HG03108 (cell line): ENCODE measurements at regions not wholly inside any gene's neighbourhood (a gene's known extent, or its start where the extent isn't known, plus 50 kb on each side); places are given as distances from the start of the nearest gene placed in this dataset.

ENCODE experiments used
- ATAC-seq: cut with Tn5 transposase; IDR thresholded peaks from one replicate; pipeline ENCODE4 v1.9.1; 2021; ENCODE audit warnings: moderate library complexity; ENCODE audit not compliant: unreplicated experiment

DNA sequence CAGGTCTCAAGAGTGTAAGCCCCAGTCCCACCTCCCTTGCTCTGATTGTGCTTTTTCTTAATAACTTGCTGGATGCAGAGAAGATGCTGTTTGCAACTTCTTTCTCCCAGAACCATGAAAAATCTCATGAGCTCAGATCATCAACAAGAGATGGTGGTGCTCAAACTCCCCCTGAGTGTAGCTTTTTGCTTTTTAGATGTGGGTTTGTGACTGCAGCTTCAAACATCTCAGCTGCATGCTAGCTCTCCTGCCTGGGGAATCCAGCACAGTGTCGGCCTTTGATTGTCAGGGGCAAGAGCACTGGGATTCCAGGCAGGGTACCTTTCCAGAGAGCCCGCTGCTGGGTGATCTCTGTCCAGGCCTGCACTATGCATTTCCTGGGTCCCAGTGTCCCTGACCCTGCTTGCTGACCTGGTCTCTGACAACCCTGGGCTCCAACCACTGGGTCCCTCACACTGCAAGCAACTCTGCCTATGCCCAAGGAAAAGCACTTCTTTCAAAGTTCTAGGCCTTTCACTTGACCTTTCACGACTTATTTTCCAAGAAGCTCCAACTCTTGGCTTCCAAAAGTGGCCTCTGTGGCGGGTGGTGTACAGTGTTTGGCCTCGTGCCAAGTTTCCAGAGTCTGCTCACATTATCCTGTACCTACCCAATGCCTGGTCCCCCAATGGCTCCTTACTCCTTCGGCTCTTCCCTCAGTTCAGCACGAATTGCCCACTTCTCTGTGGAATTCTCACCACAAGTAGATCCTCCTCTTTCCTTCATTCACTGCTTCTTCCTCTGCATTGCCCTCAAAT is 69.7 kb upstream of the LY86 start:
- no peak for ATAC-seq

- no peak for ATAC-seq
Observed at GRCh38 chr6:6521961-6522482, 66.5 kb upstream of the LY86 start.

DNA sequence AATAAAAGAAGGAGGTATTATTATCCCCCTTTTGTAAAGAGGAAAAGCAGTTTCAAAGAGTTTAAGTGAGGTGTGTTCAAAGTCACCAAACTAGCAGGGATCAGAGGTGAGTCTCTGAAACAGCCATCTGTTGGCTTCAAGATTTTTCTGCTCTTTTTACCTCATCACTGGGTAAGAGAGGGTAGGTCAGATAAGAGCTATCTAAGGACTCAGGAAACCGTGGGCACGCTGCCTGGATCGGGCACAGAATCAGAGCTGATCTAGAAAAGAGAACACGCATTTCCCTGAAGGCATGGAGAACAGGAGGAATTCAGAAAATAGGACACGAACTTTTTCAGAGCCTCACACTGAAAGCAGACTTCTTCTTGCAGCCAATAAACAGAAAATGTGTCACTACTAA is 65.8 kb upstream of the LY86 start:
- no peak for ATAC-seq

- ATAC-seq = no peak
Observed at GRCh38 chr6:6524951-6525350, 63.6 kb upstream of the LY86 start.

GRCh38 chr6:6525933-6526332 is 62.6 kb upstream of the LY86 start:
- ATAC-seq = no peak

- ATAC-seq = no peak
Observed at GRCh38 chr6:6529275-6529674, 59.2 kb upstream of the LY86 start.

DNA sequence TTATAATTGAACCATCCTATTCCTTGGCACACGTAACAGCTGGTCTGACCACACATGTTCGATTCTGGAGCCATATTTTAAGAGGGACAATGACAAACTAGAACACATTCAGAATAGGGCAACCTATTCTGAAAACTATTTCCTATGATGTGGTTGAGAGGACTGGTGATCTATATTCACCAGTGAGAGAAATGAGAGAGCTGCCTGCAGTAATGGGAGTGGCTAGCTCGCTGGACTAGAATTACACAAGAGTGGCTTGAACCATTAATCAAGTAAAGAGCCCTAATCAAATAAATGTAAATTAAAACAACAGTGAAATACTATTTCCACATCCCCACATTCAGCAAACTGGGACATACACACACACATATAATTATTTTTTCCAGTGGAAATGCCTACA is 55.3 kb upstream of the LY86 start:
- no peak for ATAC-seq

DNA sequence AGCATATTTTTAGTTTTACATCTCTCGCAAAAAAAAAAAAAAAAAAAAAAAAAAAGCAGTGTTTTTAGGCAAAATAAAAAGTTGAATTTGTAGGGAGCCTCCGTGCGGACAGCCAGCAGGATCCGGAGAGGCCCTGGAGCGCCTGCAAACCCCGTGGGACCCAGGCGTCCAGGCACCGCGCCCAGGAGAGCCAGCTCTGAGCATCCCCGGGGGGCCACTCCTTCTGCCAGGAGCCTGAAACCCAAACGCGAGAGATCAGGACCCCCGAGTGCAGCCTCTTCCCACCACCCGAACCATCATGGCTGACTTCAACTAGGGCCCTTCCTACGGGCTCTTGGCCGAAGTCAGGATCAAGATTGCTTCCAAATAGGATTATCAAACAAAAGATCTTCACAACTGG is 54.1 kb upstream of the LY86 start:
- ATAC-seq = no peak

- ATAC-seq = no peak
Observed at GRCh38 chr6:6537488-6538260, 50.8 kb upstream of the LY86 start.

DNA sequence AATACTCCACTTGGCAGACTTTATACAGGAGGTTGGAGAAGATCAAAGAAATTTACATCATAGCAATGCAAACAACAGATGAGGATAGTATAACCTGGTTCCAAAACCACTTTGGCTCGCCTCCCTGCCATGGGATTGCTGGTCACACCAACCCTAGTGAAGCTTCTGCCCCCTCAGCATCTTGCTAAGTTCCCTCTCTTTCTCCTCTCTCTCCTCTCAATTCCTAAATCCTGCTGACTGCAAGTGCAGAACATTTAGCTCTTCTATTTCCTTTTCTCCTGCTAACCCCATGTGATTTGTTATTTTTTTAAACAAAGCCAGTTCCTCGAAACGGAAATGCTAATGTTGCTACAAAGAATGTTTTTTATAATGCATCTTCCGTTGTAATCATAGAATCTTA is 50.3 kb upstream of the LY86 start:
- no peak for ATAC-seq
